LNCAP (cell line): ENCODE measurements at regions not wholly inside any gene's neighbourhood (a gene's known extent, or its start where the extent isn't known, plus 50 kb on each side); places are given as distances from the start of the nearest gene placed in this dataset.

Experiments
- TF ChIP-seq, protein P1 (sequence below): fragments of 450-650 bp; IDR thresholded peaks from 2 replicates; pipeline ENCODE4 v1.5.1; 2017; ENCODE audit warnings: mild to moderate bottlenecking

DNA sequence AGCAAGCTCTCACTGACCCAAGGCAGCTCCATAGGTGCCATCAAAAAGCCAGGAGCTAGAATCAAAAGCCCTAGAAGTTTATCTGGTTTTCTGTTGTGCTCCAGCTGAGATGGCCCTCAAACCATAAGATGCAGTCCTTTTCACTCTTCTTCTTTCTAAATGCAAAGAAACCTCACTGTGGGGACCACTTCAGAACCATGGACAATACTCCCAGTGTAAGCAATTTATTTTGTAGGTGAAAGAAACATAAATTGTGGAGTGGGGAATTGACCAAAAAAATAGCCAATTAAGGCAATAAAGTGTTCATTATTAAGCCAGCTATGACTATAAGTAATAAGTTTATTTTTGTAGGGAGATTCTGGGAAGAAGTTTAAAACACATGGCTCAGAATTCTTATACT, 1399.9 kb downstream of the PLA2G4A start:
- TF ChIP-seq, protein P1, sequence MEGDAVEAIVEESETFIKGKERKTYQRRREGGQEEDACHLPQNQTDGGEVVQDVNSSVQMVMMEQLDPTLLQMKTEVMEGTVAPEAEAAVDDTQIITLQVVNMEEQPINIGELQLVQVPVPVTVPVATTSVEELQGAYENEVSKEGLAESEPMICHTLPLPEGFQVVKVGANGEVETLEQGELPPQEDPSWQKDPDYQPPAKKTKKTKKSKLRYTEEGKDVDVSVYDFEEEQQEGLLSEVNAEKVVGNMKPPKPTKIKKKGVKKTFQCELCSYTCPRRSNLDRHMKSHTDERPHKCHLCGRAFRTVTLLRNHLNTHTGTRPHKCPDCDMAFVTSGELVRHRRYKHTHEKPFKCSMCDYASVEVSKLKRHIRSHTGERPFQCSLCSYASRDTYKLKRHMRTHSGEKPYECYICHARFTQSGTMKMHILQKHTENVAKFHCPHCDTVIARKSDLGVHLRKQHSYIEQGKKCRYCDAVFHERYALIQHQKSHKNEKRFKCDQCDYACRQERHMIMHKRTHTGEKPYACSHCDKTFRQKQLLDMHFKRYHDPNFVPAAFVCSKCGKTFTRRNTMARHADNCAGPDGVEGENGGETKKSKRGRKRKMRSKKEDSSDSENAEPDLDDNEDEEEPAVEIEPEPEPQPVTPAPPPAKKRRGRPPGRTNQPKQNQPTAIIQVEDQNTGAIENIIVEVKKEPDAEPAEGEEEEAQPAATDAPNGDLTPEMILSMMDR = no peak

DNA sequence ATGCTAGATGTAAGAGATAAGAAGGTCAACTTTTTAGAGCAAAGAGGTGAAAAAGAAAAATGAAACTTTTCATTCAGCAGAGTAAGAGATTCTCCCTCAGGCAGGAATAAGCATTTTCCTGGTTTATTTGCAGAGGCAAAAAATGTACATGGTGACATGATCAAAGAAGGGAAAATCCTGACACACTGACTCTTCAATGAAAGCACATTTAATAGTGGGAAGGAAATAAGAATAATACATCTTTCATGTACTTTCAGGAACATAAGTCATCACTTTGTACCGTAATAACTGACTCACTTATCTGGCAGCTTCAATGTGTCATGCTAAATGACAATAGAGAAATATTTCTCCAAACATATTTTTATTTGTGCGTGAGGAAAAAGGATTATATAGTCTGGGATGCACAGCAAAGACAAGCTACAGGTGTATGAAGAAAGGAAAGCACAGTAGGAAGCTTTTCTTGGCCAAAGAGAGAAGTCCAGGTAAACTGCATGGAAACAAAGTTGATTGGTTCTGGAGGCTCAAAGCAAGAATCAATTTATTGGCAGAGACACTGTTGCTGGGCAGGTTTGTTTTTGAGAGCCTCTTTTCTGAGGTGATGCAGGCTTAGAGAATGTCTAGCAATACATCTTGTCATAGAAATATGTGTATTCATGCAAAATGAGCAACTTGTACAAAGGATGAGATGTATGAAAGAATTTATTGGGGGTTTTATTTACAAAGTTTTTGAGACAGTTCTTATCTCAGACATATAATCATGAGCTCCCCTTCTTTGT, 1409.0 kb downstream of the PLA2G4A start:
- TF ChIP-seq, protein P1 = no peak

DNA sequence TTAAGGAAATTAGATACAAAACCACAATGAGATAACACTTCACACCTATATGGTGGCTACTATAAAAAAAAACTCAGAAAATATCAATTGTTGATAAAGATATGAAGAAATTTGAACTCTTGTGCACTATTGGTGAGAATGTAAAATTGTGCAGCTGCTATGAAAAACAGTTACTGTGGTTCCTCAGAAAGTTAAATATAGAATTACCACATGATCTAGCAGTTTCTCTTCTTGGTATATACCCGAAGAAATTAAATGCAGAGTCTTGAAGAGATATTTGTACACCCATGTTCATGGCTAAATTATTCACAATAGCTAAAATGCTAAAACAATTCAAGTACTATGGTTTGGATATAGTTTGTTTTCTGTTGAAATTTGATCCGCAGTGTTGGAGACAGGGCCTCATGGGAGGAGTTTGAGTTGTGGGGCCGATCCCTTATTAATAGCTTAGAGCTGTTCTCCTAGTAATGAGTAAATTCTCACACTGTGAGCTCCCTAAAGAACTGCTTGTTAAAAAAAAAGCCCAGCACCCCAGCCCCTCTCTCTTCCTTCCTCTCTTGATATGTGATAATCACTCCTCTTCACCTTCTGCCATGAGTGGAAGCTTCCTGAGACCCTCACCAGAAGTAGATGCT, 1412.1 kb downstream of the PLA2G4A start:
- TF ChIP-seq, protein P1 = no peak

DNA sequence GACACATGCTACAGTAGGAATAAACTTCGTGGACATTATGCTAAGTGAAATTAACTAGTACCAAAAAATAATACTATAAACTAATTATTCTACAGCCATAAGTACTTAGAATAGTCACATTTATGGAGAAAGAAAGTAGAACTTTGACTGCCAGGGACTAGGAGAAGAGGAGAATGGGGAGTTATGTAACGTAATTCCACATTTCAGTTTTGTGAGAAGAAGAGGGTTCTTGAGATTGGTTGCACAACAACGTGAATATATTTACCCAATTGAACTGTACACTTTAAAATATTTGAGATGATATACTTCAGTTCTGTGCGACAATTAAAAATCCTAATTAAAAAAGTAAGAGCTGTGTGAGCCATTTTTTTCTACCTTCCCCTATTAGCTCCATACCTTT, 1412.9 kb downstream of the PLA2G4A start:
- TF ChIP-seq, protein P1 = no peak

DNA sequence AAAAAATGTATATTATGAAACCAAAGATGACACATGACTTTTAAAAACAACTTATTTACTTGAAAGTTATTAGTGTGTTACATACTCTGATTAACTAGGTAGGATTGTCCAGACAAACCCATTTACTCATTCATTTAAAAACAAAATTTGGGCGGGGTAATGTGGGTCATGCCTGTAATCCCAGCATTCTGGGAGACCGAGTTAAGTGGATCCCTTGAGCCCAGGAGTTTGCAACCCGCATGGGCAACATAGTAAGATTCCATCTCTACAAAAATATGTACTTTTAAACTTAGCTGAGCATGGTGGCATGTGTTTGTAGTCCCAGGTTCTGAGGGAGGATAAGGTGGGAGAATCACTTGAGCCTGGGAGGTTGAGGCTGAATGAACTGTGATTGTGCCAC, 1414.7 kb downstream of the PLA2G4A start:
- TF ChIP-seq, protein P1 = no peak

DNA sequence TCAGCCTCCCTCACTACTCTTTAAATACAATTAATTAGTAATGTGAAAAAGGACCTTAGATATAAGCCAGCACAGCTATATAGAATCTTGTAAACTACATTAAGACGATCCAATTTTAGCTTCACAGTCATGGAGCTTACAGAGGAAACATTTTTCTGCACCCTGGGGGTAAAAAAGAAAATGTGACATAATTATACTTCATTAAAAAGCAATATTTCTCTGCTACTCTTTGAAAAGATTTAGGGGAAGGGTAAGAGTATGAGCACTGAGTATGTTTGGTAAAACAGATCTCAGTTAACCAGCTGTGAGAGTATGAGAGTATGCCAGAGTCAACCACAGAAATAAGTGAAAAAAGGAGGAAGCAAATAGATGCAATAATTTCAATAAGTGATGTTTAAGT, 1415.9 kb downstream of the PLA2G4A start:
- TF ChIP-seq, protein P1 = no peak

DNA sequence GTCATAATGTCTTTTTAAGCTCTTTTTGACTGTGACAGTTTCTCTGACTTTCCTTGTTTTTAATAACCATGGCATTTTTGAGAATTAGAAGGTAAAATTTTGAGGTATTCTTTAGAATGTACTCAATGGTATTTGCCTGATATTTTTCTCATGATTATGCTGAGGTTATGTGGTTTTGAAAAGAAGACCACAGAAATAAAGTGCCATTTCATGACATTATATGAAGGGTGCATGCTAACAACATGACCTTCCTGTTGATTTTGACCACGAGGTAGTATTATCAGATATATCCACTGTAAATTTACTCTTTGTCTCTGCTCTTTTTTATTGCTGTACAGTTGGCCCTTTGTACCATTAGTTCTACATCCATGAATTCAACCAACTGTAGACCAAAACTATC, 1418.5 kb downstream of the PLA2G4A start:
- TF ChIP-seq, protein P1 = no peak
